NCI-H2196 treated with DMSO at 0.1 percent for 48 hours (cell line): ENCODE measurements at regions not wholly inside any gene's neighbourhood (a gene's known extent, or its start where the extent isn't known, plus 50 kb on each side); places are given as distances from the start of the nearest gene placed in this dataset.

Experiments
- DNase-seq: peaks from one replicate; lab custom pipeline; 2025; ENCODE audit not compliant: unreplicated experiment; lab: John Stamatoyannopoulos, UW

- DNase-seq: no peak
These were observed 163.8 kb upstream of the NPVF start for GRCh38 chr7:25391961-25392587.

DNA sequence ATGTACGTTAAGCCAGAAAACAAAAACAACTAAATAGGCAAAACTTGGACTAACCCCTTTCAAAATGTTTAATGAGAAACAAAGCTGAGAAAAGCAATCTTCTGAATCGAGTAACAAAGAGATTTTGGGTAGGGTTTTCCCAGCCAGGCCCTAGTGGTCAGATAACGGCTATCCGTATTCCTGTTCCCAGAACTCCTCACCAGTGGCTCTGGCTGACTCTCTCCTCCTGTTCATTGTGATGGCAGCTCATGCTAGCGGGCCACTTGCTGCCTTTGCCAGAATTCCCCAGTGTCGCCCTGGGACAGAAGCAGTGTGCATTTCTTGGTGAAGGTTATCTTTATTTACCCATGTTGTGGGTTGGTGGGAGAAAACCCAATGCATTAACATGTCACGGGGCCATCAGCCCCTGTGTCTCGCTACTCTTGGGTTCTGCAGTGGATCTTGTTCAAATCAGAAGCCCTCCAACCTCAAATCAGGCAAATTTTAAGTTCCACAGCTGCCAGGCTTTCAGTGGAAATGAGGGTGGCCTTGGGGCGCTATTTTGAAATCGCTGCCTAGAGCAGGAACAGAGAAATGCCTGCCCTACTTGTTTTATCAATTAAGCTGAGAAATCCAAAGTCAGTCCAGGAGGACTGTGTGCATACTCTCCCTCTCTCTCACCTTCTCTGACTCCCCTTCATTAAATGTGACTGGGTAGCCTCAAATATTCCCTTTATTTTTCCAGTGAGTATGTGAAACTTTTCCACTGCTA is 164.5 kb upstream of the NPVF start:
- no peak for DNase-seq

DNA sequence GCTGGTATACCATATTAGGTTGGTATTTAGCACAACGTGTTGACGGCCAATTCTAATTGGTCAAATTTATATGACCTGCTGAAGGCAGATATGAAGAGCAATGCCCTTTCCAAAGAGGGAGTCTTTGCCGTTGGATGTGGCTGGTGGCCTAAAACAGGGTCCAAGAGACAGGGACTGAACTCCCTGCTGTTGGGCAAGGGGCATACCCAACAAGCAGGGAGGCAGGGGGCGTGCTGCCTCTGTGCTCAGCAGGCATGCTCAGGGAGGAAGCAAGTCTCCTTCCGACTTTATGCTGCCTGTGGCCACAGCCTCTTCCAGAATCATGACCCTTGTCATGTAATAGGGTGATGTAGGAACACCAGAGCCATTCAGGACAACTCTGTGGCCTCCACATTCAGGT is 167.7 kb upstream of the NPVF start:
- DNase-seq: no peak

DNA sequence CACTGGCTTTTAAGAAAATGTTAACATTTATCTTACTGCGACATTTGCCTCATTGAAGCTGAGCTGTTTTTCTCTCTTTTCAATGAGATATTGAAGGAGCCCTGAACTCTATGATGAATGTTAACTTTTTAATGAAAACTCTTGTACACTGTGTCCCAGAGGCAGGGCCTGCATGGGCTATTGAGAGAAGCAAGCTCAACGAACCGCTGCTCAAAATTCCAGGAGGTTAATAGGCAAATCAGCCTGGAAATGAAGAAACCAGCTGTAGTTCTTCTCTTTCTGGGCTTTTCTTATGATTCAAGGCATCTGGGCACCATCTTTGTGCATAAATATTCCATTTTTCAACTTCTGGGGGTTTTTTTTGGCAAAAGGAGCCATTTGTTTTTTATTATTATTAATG is 168.4 kb upstream of the NPVF start:
- no peak for DNase-seq

DNA sequence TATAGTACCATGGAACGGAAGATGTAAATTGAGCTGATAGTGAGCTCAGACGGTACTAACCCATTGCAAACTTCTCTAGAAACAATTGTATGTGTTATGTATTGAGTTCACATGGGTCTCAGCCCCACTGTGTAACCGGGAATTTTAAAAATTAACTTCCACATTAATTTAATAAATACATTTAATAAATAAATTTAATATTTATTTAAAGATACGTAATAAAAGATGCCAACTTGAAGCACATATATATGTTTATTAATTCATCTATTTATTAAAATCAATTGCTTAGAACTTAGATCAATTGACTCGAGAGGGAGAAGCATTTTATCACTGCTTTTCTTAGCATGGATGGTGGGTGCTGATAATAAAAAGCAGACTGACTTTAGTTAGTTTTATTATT is 170.1 kb upstream of the NPVF start:
- no peak for DNase-seq

- no peak for DNase-seq
These were observed 170.9 kb upstream of the NPVF start for GRCh38 chr7:25399000-25399750.

DNA sequence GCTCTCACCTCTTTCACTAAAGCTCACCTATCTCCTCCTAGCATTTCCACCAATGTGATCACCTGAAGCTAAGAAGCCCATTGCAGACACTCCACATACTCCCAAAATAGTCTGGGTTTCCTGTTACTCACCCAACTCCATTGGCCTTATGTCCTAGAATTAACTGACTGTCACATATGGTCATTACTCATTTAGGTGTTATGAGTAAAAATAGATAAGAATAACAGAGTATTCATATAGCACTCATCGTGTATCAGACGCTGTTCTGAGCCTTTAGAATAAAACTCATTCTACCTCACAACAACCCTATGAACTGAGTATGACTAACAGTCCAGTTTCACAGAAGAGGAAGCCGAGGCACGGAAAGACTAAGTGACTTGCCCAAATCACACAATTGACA is 174.2 kb upstream of the NPVF start:
- no peak for DNase-seq

GRCh38 chr7:25405736-25406135 is 177.4 kb upstream of the NPVF start:
- no peak for DNase-seq

- no peak for DNase-seq
These were observed 178.8 kb upstream of the NPVF start for GRCh38 chr7:25407053-25407452.

DNA sequence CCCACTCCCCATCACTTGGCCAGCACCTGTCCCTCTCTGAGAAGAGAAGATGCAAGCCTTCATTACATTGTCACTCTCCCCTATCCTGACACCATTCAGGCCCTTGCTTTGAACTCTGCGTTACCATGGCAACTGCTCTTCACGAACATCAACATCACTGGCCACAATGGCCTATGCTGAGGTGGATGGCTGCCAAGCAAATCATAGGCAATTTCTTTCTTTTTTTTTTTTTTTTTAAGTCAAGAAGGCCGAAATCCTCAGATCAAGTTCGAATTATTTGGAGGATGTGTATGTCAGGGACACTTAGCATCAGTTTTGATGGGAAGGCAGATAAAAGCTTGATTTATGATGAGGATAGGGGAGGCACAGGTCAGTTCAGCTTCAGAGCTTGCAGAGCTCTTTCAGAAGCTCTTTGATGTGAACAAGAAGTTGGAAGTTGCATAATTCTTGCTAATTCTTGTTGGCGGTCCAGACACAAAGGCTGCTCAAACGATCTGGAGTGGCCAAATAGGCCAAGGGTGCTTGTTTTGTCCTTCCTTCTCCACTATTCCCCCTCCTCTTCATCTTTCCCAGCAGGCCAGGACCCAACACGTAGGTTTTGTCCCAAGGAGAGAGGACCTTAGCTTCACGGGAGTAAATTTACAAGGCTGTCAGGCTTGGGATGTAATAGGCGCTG is 179.9 kb upstream of the NPVF start:
- DNase-seq: no peak

GRCh38 chr7:25408876-25409275 is 180.6 kb upstream of the NPVF start:
- DNase-seq: no peak

DNA sequence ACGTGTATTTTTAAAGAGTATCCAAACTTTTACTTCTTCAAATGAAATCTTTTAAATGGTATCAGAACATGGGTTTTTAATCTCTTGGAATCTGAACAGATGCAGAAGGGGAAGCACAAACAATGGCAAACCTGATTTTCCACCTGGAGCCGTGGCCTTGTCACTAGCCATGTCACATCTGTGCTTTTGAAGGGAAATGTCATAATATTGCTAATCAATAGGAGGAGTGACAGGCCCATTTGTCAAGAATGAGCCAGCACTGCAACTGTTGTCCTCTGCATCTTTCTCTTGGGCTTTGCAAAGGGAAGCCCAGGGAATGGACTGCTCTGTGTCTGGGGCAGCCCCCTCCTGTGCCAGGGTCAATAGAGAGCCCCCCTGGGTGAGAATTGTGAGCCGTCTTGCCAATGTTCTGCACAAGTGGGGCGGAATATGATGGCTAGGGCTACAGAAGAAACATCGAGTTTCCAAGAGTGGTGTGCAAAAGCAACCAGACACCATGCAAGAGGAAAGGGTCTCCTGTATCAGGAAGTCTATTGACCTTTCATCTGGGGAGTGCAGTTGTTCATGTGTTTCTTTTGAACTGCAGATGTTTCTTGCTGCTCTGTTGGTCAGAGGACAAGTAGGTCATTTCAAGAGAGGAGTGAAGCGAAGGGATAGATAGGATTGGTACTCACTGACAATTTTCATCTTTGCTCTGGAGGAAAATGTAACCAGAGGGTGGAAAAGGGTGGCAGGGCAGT is 181.8 kb upstream of the NPVF start:
- no peak for DNase-seq

GRCh38 chr7:25420771-25421170 is 192.5 kb upstream of the NPVF start:
- no peak for DNase-seq

- no peak for DNase-seq
These were observed 195.8 kb upstream of the NPVF start for GRCh38 chr7:25424113-25424512.

- no peak for DNase-seq
These were observed 196.6 kb upstream of the NPVF start for GRCh38 chr7:25424855-25425254.

- no peak for DNase-seq
These were observed 199.4 kb upstream of the NPVF start for GRCh38 chr7:25427721-25428120.

DNA sequence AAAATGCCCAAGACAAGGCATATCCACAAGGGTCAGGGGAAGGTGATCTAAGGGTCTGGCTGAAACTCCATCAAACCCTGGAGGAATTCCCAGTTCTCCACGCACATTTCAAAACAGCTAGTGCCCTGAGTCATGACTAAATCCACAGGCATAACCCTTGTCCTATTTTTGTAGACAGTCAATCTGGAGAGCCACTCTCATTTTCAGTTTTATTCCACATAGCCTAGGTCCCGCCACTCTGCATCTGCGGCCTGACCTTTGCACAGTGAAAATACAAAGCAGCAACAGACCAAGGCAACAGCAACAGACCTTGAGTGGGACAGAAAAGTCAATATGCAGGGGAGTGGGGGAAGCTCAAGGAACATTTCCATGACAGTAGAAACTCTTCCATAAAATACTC is 201.4 kb upstream of the NPVF start:
- DNase-seq: no peak

- DNase-seq: no peak
These were observed 202.1 kb upstream of the NPVF start for GRCh38 chr7:25430200-25430931.

DNA sequence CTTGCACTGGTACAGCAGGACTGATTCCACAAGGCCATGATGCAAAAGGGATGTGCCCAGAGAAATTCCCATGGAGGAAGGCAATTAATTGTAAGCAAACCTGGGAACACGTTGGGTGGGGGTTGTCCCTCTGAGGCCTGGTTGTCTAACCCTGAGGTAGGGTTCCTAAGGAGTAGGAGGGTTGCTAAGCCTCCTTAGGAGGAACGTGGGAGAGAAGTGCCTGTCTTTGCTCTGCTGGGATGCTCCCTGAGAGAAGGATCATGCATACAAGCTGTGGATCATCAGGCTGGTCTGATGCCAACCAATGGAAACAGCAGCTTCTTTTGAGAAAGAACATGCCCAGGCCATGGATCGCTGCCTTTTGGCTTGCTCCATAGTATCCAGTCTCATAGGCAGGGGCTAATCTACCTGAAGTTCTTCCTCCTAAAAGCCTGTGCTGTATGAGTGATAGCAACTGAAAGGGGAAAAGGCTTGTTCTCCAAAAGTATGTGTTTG is 203.7 kb upstream of the NPVF start:
- no peak for DNase-seq

- DNase-seq: no peak
These were observed 204.5 kb upstream of the NPVF start for GRCh38 chr7:25432807-25433206.
